ENCODE measurements at regions not wholly inside any gene's neighbourhood (a gene's known extent, or its start where the extent isn't known, plus 50 kb on each side); places are given as distances from the start of the nearest gene placed in this dataset.

- TF ChIP-seq CTCF (IDR thresholded peaks at IDR 0.05 in 8 of 11, conservative IDR thresholded peaks at IDR 0.05 in 3 of 11) (no peak), POLR2A (IDR thresholded peaks at IDR 0.05) (no peak), POLR2AphosphoS5 (IDR thresholded peaks at IDR 0.05) (no peak)
Observed at GRCh38 chr10:4250587-4250887, 465.5 kb upstream of the KLF6 start.
